ENCODE measurements at regions not wholly inside any gene's neighbourhood (a gene's known extent, or its start where the extent isn't known, plus 50 kb on each side); places are given as distances from the start of the nearest gene placed in this dataset.

GRCh38 chr9:93815677-93816076 is 139.5 kb downstream of the BARX1 start:
- no peak overlapping the region for H3K27ac Mint-ChIP-seq
- no peaks in the 10 kb centered on the region for H3K4me1 Mint-ChIP-seq
- POLR2A ChIA-PET: no interaction called here

GRCh38 chr9:93815135-93815534 is 140.0 kb downstream of the BARX1 start:
- ATAC-seq (no peak), DNase-seq (no peak)
- no peaks in the 10 kb centered on the region for H3K36me3 Mint-ChIP-seq (ENCODE audit: low read depth)
- peaks cover 28% of the 10 kb centered on the region for H3K27me3 Mint-ChIP-seq
- no peaks in the 10 kb centered on the region for H3K9me3 Mint-ChIP-seq (ENCODE audit: low read depth)
- H3K4me3 Mint-ChIP-seq: no peak overlapping the region
- no peaks in the 10 kb centered on the region for H3K4me1 Mint-ChIP-seq
- CTCF ChIA-PET: interaction anchor here (0.6 kb wide), 1 partner anchor 45 kb away, joined by 4 read pairs; no protein-coding TSS in a partner anchor
- H3K27ac Mint-ChIP-seq: no peak overlapping the region
- intact Hi-C loops (cut with DNase I, micrococcal nuclease): no loop called here
- POLR2A ChIA-PET: no interaction called here

More at GRCh38 chr9:93815677-93816076, 139.5 kb downstream of the BARX1 start:
- CTCF ChIA-PET: interaction anchor here (0.6 kb wide), 2 partner anchors 8 to 45 kb away, joined by 4 read pairs; no protein-coding TSS in a partner anchor
- no peaks in the 10 kb centered on the region for H3K36me3 Mint-ChIP-seq (ENCODE audit: low read depth)
- DNase-seq (no peak), ATAC-seq (no peak)
- H3K9me3 Mint-ChIP-seq (ENCODE audit: low read depth): no peaks in the 10 kb centered on the region
- peaks cover 30% of the 10 kb centered on the region for H3K27me3 Mint-ChIP-seq
- intact Hi-C loops (cut with DNase I, micrococcal nuclease): no loop called here
- H3K4me3 Mint-ChIP-seq: no peak overlapping the region

GRCh38 chr9:93814077-93814956 is 140.8 kb downstream of the BARX1 start:
- no peaks in the 10 kb centered on the region for H3K4me1 Mint-ChIP-seq

GRCh38 chr9:93813221-93814076 is 141.7 kb downstream of the BARX1 start:
- no peak overlapping the region for H3K4me3 Mint-ChIP-seq
- CTCF ChIA-PET: interaction anchor here (0.5 kb wide), 1 partner anchor 812 kb away, joined by 3 read pairs; no protein-coding TSS in a partner anchor
- ATAC-seq (no peak), DNase-seq (no peak)
- no peaks in the 10 kb centered on the region for H3K36me3 Mint-ChIP-seq (ENCODE audit: low read depth)
- POLR2A ChIA-PET: no interaction called here
- no peak overlapping the region for H3K27ac Mint-ChIP-seq
- H3K27me3 Mint-ChIP-seq: peaks cover 25% of the 10 kb centered on the region
- no peaks in the 10 kb centered on the region for H3K9me3 Mint-ChIP-seq (ENCODE audit: low read depth)
- no peaks in the 10 kb centered on the region for H3K4me1 Mint-ChIP-seq
- intact Hi-C loops (cut with DNase I, micrococcal nuclease): no loop called here

More at GRCh38 chr9:93814077-93814956, 140.8 kb downstream of the BARX1 start:
- Mint-ChIP-seq H3K9me3 (ENCODE audit: low read depth) (no peaks in the 10 kb centered on the region), H3K36me3 (ENCODE audit: low read depth) (no peaks in the 10 kb centered on the region), H3K27me3 (peaks cover 25% of the 10 kb centered on the region), H3K4me3 (no peak overlapping the region), H3K27ac (no peak overlapping the region)
- DNase-seq (no peak), ATAC-seq (no peak)
- ChIA-PET POLR2A (interaction anchor here (0.6 kb wide), 1 partner anchor 389 kb away, joined by 3 read pairs; no protein-coding TSS in a partner anchor), CTCF (interaction anchor here (0.5 kb wide), 1 partner anchor 811 kb away, joined by 3 read pairs; no protein-coding TSS in a partner anchor)
- intact Hi-C loops (cut with DNase I, micrococcal nuclease): no loop called here

GRCh38 chr9:93812410-93812668 is 142.8 kb downstream of the BARX1 start:
- DNase-seq (no peak), ATAC-seq (no peak)
- POLR2A ChIA-PET: no interaction called here
- Mint-ChIP-seq H3K27ac (no peak overlapping the region), H3K9me3 (ENCODE audit: low read depth) (no peaks in the 10 kb centered on the region), H3K27me3 (peaks cover 21% of the 10 kb centered on the region), H3K4me3 (no peak overlapping the region), H3K4me1 (no peaks in the 10 kb centered on the region), H3K36me3 (ENCODE audit: low read depth) (no peaks in the 10 kb centered on the region)
- CTCF ChIA-PET: no interaction called here
- intact Hi-C loops (cut with DNase I, micrococcal nuclease): no loop called here

- CTCF ChIA-PET: interaction anchor here (1.5 kb wide), 1 partner anchor 128 kb away, joined by 6 read pairs; no protein-coding TSS in a partner anchor
- POLR2A ChIA-PET: no interaction called here
- peaks cover 12% of the 10 kb centered on the region for H3K27me3 Mint-ChIP-seq
- intact Hi-C loops (cut with DNase I, micrococcal nuclease): no loop called here
- no peak for DNase-seq
- ATAC-seq: no peak
- H3K9me3 Mint-ChIP-seq (ENCODE audit: low read depth): peaks cover 4% of the 10 kb centered on the region
- H3K36me3 Mint-ChIP-seq (ENCODE audit: low read depth): no peaks in the 10 kb centered on the region
- H3K27ac Mint-ChIP-seq: no peak overlapping the region
- H3K4me3 Mint-ChIP-seq: no peak overlapping the region
- no peaks in the 10 kb centered on the region for H3K4me1 Mint-ChIP-seq
These were observed 144.9 kb downstream of the BARX1 start for GRCh38 chr9:93810028-93810971.

- DNase-seq (no peak), ATAC-seq (no peak)
- peaks cover 8% of the 10 kb centered on the region for H3K27me3 Mint-ChIP-seq
- POLR2A ChIA-PET: no interaction called here
- no peak overlapping the region for H3K27ac Mint-ChIP-seq
- H3K9me3 Mint-ChIP-seq (ENCODE audit: low read depth): peaks cover 5% of the 10 kb centered on the region
- no peaks in the 10 kb centered on the region for H3K36me3 Mint-ChIP-seq (ENCODE audit: low read depth)
- intact Hi-C loops (cut with DNase I, micrococcal nuclease): no loop called here
- H3K4me1 Mint-ChIP-seq: no peaks in the 10 kb centered on the region
- CTCF ChIA-PET: interaction anchor here (0.7 to 1.5 kb wide), 4 partner anchors 16 to 127 kb away, joined by 3 to 6 read pairs (median 4); no protein-coding TSS in a partner anchor
- no peak overlapping the region for H3K4me3 Mint-ChIP-seq
These were observed 145.8 kb downstream of the BARX1 start for GRCh38 chr9:93809204-93809940.

- Mint-ChIP-seq H3K4me1 (no peaks in the 10 kb centered on the region), H3K36me3 (ENCODE audit: low read depth) (no peaks in the 10 kb centered on the region), H3K4me3 (no peak overlapping the region), H3K27me3 (peaks cover 9% of the 10 kb centered on the region), H3K27ac (no peak overlapping the region), H3K9me3 (ENCODE audit: low read depth) (peaks cover 5% of the 10 kb centered on the region)
- POLR2A ChIA-PET: no interaction called here
- no peak for ATAC-seq
- CTCF ChIA-PET: interaction anchor here (1.1 to 1.5 kb wide), 3 partner anchors 17 to 126 kb away, joined by 3 to 6 read pairs (median 4); no protein-coding TSS in a partner anchor
- no peak for DNase-seq
- intact Hi-C loops (cut with DNase I, micrococcal nuclease): no loop called here
These were observed 146.8 kb downstream of the BARX1 start for GRCh38 chr9:93808115-93809029.

- Mint-ChIP-seq H3K27ac (no peak overlapping the region), H3K4me3 (no peak overlapping the region), H3K36me3 (ENCODE audit: low read depth) (no peaks in the 10 kb centered on the region), H3K9me3 (ENCODE audit: low read depth) (peaks cover 5% of the 10 kb centered on the region), H3K4me1 (no peaks in the 10 kb centered on the region), H3K27me3 (peaks cover 10% of the 10 kb centered on the region)
- intact Hi-C loops (cut with DNase I, micrococcal nuclease): no loop called here
- CTCF ChIA-PET: no interaction called here
- DNase-seq: no peak
- no peak for ATAC-seq
- POLR2A ChIA-PET: no interaction called here
These were observed 147.7 kb downstream of the BARX1 start for GRCh38 chr9:93807166-93808074.
